Uterus (tissue), 2 donors: ENCODE measurements at regions not wholly inside any gene's neighbourhood (a gene's known extent, or its start where the extent isn't known, plus 50 kb on each side); places are given as distances from the start of the nearest gene placed in this dataset.

Experiments used
- CTCF ChIP-seq, 4 experiments: fragments of 200-600 bp in 2 of 4; fragments of 450-650 bp in 2 of 4; sonication (generic) in 2 of 4; IDR thresholded peaks; one replicate each; pipeline ENCODE4 v1.5.1; 2016 to 2019; ENCODE audit warnings: antibody characterized with exemption in 4 of 4, mild to moderate bottlenecking in 2 of 4, moderate library complexity in 1 of 4
- POLR2A ChIP-seq, 2 donors: fragments of 450-650 bp; IDR thresholded peaks; one replicate each; pipeline ENCODE4 v1.6.1; 2016; ENCODE audit warnings: antibody characterized with exemption in 2 of 2, mild to moderate bottlenecking in 1 of 2, moderate library complexity in 1 of 2

- no peak for TF ChIP-seq POLR2A (IDR thresholded peaks at IDR 0.05)
- no peak for TF ChIP-seq CTCF (IDR thresholded peaks at IDR 0.05)
Measured at GRCh38 chr9:72444435-72444834, 77.0 kb upstream of the TMC1 start.
